H1 (cell line): ENCODE measurements at regions not wholly inside any gene's neighbourhood (a gene's known extent, or its start where the extent isn't known, plus 50 kb on each side); places are given as distances from the start of the nearest gene placed in this dataset.

Experiments used
- ASH2L ChIP-seq: fragments of 200-600, 300-600 bp; sonication (generic); IDR thresholded peaks from one replicate; pipeline ENCODE4 v1.7.1; 2017; ENCODE audit warnings: low read length
- CHD1 ChIP-seq: IDR thresholded peaks from 2 replicates; pipeline ENCODE4 v1.6.1; 2012; ENCODE audit warnings: low read depth, low read length, improper control_type of control experiment
- JUND ChIP-seq: IDR thresholded peaks from 2 replicates; pipeline ENCODE4 v1.6.1; 2011; ENCODE audit warnings: mild to moderate bottlenecking, improper control_type of control experiment, low read length
- POU5F1 ChIP-seq: IDR thresholded peaks from 2 replicates; pipeline ENCODE4 v1.6.1; 2011; ENCODE audit warnings: low read depth, mild to moderate bottlenecking, low read length, moderate library complexity
- SAP30 ChIP-seq: fragments of 300-600 bp; sonication (generic); IDR thresholded peaks from 2 replicates; pipeline ENCODE4 v1.7.1; 2012; ENCODE audit warnings: low read length, moderate library complexity, mild to moderate bottlenecking, inconsistent platforms; ENCODE audit not compliant: insufficient read depth, insufficient replicate concordance
- TF ChIP-seq, protein P1 (sequence below): fragments of 300-600 bp; sonication (generic); IDR thresholded peaks from 2 replicates; pipeline ENCODE4 v1.7.1; 2012; ENCODE audit warnings: low read length, moderate library complexity, mild to moderate bottlenecking, inconsistent platforms; ENCODE audit not compliant: insufficient replicate concordance

- TF ChIP-seq, protein P1, sequence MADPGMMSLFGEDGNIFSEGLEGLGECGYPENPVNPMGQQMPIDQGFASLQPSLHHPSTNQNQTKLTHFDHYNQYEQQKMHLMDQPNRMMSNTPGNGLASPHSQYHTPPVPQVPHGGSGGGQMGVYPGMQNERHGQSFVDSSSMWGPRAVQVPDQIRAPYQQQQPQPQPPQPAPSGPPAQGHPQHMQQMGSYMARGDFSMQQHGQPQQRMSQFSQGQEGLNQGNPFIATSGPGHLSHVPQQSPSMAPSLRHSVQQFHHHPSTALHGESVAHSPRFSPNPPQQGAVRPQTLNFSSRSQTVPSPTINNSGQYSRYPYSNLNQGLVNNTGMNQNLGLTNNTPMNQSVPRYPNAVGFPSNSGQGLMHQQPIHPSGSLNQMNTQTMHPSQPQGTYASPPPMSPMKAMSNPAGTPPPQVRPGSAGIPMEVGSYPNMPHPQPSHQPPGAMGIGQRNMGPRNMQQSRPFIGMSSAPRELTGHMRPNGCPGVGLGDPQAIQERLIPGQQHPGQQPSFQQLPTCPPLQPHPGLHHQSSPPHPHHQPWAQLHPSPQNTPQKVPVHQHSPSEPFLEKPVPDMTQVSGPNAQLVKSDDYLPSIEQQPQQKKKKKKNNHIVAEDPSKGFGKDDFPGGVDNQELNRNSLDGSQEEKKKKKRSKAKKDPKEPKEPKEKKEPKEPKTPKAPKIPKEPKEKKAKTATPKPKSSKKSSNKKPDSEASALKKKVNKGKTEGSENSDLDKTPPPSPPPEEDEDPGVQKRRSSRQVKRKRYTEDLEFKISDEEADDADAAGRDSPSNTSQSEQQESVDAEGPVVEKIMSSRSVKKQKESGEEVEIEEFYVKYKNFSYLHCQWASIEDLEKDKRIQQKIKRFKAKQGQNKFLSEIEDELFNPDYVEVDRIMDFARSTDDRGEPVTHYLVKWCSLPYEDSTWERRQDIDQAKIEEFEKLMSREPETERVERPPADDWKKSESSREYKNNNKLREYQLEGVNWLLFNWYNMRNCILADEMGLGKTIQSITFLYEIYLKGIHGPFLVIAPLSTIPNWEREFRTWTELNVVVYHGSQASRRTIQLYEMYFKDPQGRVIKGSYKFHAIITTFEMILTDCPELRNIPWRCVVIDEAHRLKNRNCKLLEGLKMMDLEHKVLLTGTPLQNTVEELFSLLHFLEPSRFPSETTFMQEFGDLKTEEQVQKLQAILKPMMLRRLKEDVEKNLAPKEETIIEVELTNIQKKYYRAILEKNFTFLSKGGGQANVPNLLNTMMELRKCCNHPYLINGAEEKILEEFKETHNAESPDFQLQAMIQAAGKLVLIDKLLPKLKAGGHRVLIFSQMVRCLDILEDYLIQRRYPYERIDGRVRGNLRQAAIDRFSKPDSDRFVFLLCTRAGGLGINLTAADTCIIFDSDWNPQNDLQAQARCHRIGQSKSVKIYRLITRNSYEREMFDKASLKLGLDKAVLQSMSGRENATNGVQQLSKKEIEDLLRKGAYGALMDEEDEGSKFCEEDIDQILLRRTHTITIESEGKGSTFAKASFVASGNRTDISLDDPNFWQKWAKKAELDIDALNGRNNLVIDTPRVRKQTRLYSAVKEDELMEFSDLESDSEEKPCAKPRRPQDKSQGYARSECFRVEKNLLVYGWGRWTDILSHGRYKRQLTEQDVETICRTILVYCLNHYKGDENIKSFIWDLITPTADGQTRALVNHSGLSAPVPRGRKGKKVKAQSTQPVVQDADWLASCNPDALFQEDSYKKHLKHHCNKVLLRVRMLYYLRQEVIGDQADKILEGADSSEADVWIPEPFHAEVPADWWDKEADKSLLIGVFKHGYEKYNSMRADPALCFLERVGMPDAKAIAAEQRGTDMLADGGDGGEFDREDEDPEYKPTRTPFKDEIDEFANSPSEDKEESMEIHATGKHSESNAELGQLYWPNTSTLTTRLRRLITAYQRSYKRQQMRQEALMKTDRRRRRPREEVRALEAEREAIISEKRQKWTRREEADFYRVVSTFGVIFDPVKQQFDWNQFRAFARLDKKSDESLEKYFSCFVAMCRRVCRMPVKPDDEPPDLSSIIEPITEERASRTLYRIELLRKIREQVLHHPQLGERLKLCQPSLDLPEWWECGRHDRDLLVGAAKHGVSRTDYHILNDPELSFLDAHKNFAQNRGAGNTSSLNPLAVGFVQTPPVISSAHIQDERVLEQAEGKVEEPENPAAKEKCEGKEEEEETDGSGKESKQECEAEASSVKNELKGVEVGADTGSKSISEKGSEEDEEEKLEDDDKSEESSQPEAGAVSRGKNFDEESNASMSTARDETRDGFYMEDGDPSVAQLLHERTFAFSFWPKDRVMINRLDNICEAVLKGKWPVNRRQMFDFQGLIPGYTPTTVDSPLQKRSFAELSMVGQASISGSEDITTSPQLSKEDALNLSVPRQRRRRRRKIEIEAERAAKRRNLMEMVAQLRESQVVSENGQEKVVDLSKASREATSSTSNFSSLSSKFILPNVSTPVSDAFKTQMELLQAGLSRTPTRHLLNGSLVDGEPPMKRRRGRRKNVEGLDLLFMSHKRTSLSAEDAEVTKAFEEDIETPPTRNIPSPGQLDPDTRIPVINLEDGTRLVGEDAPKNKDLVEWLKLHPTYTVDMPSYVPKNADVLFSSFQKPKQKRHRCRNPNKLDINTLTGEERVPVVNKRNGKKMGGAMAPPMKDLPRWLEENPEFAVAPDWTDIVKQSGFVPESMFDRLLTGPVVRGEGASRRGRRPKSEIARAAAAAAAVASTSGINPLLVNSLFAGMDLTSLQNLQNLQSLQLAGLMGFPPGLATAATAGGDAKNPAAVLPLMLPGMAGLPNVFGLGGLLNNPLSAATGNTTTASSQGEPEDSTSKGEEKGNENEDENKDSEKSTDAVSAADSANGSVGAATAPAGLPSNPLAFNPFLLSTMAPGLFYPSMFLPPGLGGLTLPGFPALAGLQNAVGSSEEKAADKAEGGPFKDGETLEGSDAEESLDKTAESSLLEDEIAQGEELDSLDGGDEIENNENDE, result no peak
- TF ChIP-seq ASH2L, result no peak
- no peak for TF ChIP-seq CHD1
- no peak for TF ChIP-seq JUND
- no peak for TF ChIP-seq SAP30
- no peak for TF ChIP-seq POU5F1
- TF ChIP-seq, all 59 proteins: peak for 0
These were observed 51.5 kb downstream of the PLXNA1 start (continued) for GRCh38 chr3:127034195-127034989.
